ENCODE measurements at regions not wholly inside any gene's neighbourhood (a gene's known extent, or its start where the extent isn't known, plus 50 kb on each side); places are given as distances from the start of the nearest gene placed in this dataset.

DNA sequence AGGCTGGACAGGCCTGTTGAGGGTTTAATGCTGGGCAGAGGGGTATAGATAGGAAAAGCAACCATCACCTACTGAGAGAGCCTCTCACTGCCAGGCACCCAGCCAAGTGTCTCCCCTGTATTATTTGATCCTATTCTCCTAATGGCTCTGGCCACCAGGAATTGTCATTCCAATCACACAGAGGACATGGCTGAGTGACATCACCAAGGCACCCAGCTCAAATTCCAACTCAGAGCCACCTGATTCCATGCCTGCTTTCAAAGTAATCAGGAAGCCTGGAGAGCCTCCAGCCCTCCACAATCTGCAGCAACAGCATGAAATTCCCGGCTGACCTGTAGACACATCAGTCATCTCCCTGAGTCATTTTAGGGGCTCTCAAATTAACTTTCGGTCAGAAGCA lies 368.9 kb upstream of the C16orf82 start:
- no peak overlapping the region for H3K27ac ChIP-seq (ENCODE audit: low read depth, low read length, poor library complexity, severe bottlenecking)
- H2AFZ ChIP-seq (ENCODE audit: low read length): no peak overlapping the region
- peaks cover 24% of the 10 kb centered on the region for H3K36me3 ChIP-seq (ENCODE audit: insufficient read depth, low read length)
- no peaks in the 10 kb centered on the region for H3K9me2 ChIP-seq (ENCODE audit: insufficient read depth, low read length)
- H3K4me3 ChIP-seq (ENCODE audit: low read depth, low read length, poor library complexity, severe bottlenecking): no peak overlapping the region
- no peaks in the 10 kb centered on the region for H4K20me1 ChIP-seq (ENCODE audit: insufficient read depth, low read length)
- BruUV-seq (replicated peaks): no TSS peak
- CTCF ChIA-PET (ENCODE audit: unreplicated experiment): no interaction called here
- POLR2A ChIA-PET: no interaction called here
- H3K4me1 ChIP-seq (ENCODE audit: insufficient read depth, low read length, poor library complexity, severe bottlenecking): peaks cover 40% of the 10 kb centered on the region
- H3K79me2 ChIP-seq (ENCODE audit: insufficient read depth, low read depth, low read length): no peaks in the 10 kb centered on the region
- no peak for DNase-seq (ENCODE audit: low spot score)
- intact Hi-C loops (cut with micrococcal nuclease; ENCODE audit: unreplicated experiment): no loop called here
- TF ChIP-seq, protein P1, sequence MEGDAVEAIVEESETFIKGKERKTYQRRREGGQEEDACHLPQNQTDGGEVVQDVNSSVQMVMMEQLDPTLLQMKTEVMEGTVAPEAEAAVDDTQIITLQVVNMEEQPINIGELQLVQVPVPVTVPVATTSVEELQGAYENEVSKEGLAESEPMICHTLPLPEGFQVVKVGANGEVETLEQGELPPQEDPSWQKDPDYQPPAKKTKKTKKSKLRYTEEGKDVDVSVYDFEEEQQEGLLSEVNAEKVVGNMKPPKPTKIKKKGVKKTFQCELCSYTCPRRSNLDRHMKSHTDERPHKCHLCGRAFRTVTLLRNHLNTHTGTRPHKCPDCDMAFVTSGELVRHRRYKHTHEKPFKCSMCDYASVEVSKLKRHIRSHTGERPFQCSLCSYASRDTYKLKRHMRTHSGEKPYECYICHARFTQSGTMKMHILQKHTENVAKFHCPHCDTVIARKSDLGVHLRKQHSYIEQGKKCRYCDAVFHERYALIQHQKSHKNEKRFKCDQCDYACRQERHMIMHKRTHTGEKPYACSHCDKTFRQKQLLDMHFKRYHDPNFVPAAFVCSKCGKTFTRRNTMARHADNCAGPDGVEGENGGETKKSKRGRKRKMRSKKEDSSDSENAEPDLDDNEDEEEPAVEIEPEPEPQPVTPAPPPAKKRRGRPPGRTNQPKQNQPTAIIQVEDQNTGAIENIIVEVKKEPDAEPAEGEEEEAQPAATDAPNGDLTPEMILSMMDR (conservative IDR thresholded peaks at IDR 0.05; ENCODE audit: low read length): no peak
- no peak for TF ChIP-seq EZH2phosphoT487 (IDR thresholded peaks at IDR 0.05; ENCODE audit: borderline replicate concordance, low read depth, low read length)
- H3K4me2 ChIP-seq (ENCODE audit: low read length): no peak overlapping the region
- H3K9me3 ChIP-seq (ENCODE audit: low read length): peaks cover 40% of the 10 kb centered on the region

DNA sequence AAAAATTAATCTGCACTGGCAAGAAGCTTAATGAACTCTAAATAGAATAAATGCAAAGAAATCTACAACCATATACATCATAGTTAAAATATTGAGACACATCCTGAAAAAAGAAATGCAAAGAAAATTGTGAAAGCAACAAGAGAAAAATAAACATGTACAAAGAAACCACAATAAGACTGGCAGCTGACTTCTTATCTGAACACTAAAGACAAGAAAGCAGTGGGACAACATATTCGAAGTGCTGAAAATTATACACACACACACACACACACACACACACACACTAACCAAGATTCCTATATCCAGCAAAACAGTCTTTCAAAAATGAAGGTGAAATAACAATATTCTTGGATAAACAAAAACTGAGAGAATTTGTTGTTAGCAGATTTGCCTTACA lies 366.5 kb upstream of the C16orf82 start:
- no peak overlapping the region for H3K4me2 ChIP-seq (ENCODE audit: low read length)
- intact Hi-C loops (cut with micrococcal nuclease; ENCODE audit: unreplicated experiment): loop anchor here (10.0 kb wide), 1 partner anchor 475 kb away; no protein-coding TSS in a partner anchor
- no TSS peak for BruUV-seq (replicated peaks)
- ChIA-PET CTCF (ENCODE audit: unreplicated experiment) (no interaction called here), POLR2A (interaction anchor here (0.7 to 1.3 kb wide), 2 partner anchors 11 to 253 kb away, joined by 3 read pairs; no protein-coding TSS in a partner anchor)
- H4K20me1 ChIP-seq (ENCODE audit: insufficient read depth, low read length): no peaks in the 10 kb centered on the region
- H3K9me3 ChIP-seq (ENCODE audit: low read length): peaks cover 56% of the 10 kb centered on the region
- H3K36me3 ChIP-seq (ENCODE audit: insufficient read depth, low read length): peaks cover 36% of the 10 kb centered on the region
- DNase-seq (ENCODE audit: low spot score): peak; percentile 57
- H3K79me2 ChIP-seq (ENCODE audit: insufficient read depth, low read depth, low read length): no peaks in the 10 kb centered on the region
- H3K4me1 ChIP-seq (ENCODE audit: insufficient read depth, low read length, poor library complexity, severe bottlenecking): peaks cover 51% of the 10 kb centered on the region
- TF ChIP-seq, protein P1 (conservative IDR thresholded peaks at IDR 0.05; ENCODE audit: low read length): no peak
- TF ChIP-seq EZH2phosphoT487 (IDR thresholded peaks at IDR 0.05; ENCODE audit: borderline replicate concordance, low read depth, low read length): no peak
- no peaks in the 10 kb centered on the region for H3K9me2 ChIP-seq (ENCODE audit: insufficient read depth, low read length)
- no peak overlapping the region for H3K4me3 ChIP-seq (ENCODE audit: low read depth, low read length, poor library complexity, severe bottlenecking)
- peak overlapping the region; percentile 97 for H3K27ac ChIP-seq (ENCODE audit: low read depth, low read length, poor library complexity, severe bottlenecking)
- H2AFZ ChIP-seq (ENCODE audit: low read length): no peak overlapping the region

DNA sequence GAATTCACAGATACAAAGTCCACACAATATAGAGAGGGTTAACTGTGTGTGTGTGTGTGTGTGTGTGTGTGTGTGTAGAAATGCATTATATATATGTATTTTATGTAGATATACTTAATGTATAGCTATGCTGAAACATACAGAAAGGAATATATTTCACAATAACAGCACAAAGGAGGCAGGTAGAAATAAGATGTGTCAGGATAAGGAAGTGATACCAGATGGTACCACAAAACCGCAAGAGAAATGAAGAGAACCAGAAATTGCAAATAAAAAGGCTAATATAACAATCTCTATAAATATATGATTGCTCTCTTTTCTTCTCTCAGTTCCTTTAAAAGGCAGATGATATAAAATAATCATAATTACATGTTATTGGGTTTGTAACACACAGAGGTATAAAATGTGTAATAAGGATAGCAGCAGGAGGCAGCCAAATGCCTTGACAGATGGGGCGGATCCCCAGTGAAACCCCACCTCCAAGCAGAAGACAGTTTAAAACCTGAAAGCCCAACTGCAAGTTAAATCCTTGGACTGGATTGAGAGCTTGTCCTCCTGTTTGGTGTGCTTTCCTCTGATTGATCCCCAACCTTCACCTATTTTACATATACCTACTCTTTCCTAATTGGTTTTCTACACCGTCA lies 365.4 kb upstream of the C16orf82 start:
- POLR2A ChIA-PET: interaction anchor here (0.9 to 1.6 kb wide), 2 partner anchors 56 to 93 kb away, joined by 3 read pairs; no protein-coding TSS in a partner anchor
- H3K4me1 ChIP-seq (ENCODE audit: insufficient read depth, low read length, poor library complexity, severe bottlenecking): peaks cover 62% of the 10 kb centered on the region
- CTCF ChIA-PET (ENCODE audit: unreplicated experiment): no interaction called here
- DNase-seq (ENCODE audit: low spot score): peak; percentile 84
- H3K9me3 ChIP-seq (ENCODE audit: low read length): peaks cover 61% of the 10 kb centered on the region
- no peaks in the 10 kb centered on the region for H3K9me2 ChIP-seq (ENCODE audit: insufficient read depth, low read length)
- peak overlapping the region; percentile 50 for H3K4me3 ChIP-seq (ENCODE audit: low read depth, low read length, poor library complexity, severe bottlenecking)
- peak overlapping the region; percentile 97 for H3K27ac ChIP-seq (ENCODE audit: low read depth, low read length, poor library complexity, severe bottlenecking)
- peak overlapping the region; percentile 49 for H3K4me2 ChIP-seq (ENCODE audit: low read length)
- H2AFZ ChIP-seq (ENCODE audit: low read length): peak overlapping the region; percentile 29; the same call in 1 of the 2 replicates
- TF ChIP-seq EZH2phosphoT487 (IDR thresholded peaks at IDR 0.05; ENCODE audit: borderline replicate concordance, low read depth, low read length): no peak
- TF ChIP-seq, protein P1 (conservative IDR thresholded peaks at IDR 0.05; ENCODE audit: low read length): no peak
- H4K20me1 ChIP-seq (ENCODE audit: insufficient read depth, low read length): no peaks in the 10 kb centered on the region
- H3K36me3 ChIP-seq (ENCODE audit: insufficient read depth, low read length): peaks cover 36% of the 10 kb centered on the region
- BruUV-seq (replicated peaks): no TSS peak
- intact Hi-C loops (cut with micrococcal nuclease; ENCODE audit: unreplicated experiment): loop anchor here (1.0 to 10.0 kb wide), 2 partner anchors 50 to 473 kb away; no protein-coding TSS in a partner anchor
- H3K79me2 ChIP-seq (ENCODE audit: insufficient read depth, low read depth, low read length): no peaks in the 10 kb centered on the region
